Osteocyte (in vitro differentiated cells): ENCODE measurements at regions not wholly inside any gene's neighbourhood (a gene's known extent, or its start where the extent isn't known, plus 50 kb on each side); places are given as distances from the start of the nearest gene placed in this dataset.

ENCODE experiments used
- DNase-seq: peaks from one replicate; pipeline ENCODE4 v3.0.0; 2021; ENCODE audit warnings: mixed read lengths; ENCODE audit not compliant: unreplicated experiment; ENCODE audit errors: extremely low spot score
- H3K27ac Mint-ChIP-seq: one replicate; pipeline ENCODE4 v1.8.0; 2021; ENCODE audit warnings: mild to moderate bottlenecking, mixed read lengths; ENCODE audit not compliant: unreplicated experiment
- H3K27me3 Mint-ChIP-seq: one replicate; pipeline ENCODE4 v1.8.0; 2021; ENCODE audit warnings: mixed read lengths; ENCODE audit not compliant: unreplicated experiment
- H3K36me3 Mint-ChIP-seq: one replicate; pipeline ENCODE4 v1.8.0; 2021; ENCODE audit warnings: mixed read lengths; ENCODE audit not compliant: unreplicated experiment
- H3K4me1 Mint-ChIP-seq: one replicate; pipeline ENCODE4 v1.8.0; 2021; ENCODE audit warnings: mixed read lengths; ENCODE audit not compliant: unreplicated experiment
- H3K4me3 Mint-ChIP-seq: one replicate; pipeline ENCODE4 v1.8.0; 2021; ENCODE audit warnings: mild to moderate bottlenecking, moderate library complexity, mixed read lengths; ENCODE audit not compliant: unreplicated experiment
- H3K9me3 Mint-ChIP-seq: one replicate; pipeline ENCODE4 v1.8.0; 2021; ENCODE audit warnings: mixed read lengths; ENCODE audit not compliant: unreplicated experiment
- TF ChIP-seq, protein P1 (sequence below): fragments of 200-600 bp; sonication (generic); IDR thresholded peaks from 2 replicates; pipeline ENCODE4 v1.5.0; 2021; ENCODE audit warnings: antibody characterized with exemption, mild to moderate bottlenecking, moderate library complexity

DNA sequence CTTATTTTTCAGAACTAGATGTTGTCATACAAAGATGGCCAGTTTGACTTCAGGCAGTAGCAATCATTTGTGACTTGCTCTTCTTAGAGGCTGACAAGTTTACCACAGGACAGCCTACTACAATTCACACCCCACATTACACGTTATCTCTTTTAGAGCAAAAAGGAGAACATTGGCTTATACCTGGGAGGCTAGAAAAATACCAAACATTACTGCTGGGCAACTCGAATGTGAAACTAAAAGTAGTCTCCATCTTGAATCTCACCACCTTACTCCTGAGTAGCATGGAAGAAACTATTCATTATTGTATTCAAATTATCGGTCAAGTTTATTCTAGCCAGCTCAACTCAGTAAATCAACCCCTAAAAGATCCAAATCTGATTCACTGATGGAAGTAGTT is 90.7 kb upstream of the TMEM26 start:
- no peaks in the 10 kb centered on the region for H3K36me3 Mint-ChIP-seq
- no peaks in the 10 kb centered on the region for H3K4me1 Mint-ChIP-seq
- DNase-seq, result no peak
- no peak overlapping the region for H3K27ac Mint-ChIP-seq
- H3K4me3 Mint-ChIP-seq, result no peak overlapping the region
- H3K9me3 Mint-ChIP-seq, result no peaks in the 10 kb centered on the region
- H3K27me3 Mint-ChIP-seq, result peaks cover 3% of the 10 kb centered on the region
- TF ChIP-seq, protein P1, sequence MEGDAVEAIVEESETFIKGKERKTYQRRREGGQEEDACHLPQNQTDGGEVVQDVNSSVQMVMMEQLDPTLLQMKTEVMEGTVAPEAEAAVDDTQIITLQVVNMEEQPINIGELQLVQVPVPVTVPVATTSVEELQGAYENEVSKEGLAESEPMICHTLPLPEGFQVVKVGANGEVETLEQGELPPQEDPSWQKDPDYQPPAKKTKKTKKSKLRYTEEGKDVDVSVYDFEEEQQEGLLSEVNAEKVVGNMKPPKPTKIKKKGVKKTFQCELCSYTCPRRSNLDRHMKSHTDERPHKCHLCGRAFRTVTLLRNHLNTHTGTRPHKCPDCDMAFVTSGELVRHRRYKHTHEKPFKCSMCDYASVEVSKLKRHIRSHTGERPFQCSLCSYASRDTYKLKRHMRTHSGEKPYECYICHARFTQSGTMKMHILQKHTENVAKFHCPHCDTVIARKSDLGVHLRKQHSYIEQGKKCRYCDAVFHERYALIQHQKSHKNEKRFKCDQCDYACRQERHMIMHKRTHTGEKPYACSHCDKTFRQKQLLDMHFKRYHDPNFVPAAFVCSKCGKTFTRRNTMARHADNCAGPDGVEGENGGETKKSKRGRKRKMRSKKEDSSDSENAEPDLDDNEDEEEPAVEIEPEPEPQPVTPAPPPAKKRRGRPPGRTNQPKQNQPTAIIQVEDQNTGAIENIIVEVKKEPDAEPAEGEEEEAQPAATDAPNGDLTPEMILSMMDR, result no peak

DNA sequence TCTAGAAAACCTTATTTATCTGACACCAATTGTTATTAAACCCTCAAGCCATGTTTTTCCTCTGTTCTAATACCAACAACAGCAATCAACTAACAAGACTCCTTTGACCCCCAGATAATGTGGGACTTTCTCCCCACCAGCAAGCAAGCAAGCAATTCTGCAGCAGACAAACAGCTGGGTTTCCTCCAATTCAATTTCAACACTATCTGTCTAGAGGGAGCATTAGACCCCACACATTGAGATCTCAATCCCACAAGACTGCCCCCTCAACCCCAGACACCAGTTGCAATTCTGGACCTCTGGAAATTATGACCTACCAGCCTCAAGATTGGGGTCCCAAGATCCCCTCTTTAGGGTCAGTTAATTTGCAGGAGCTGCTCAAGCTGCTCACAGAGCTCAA is 89.4 kb upstream of the TMEM26 start:
- TF ChIP-seq, protein P1, result no peak
- no peak for DNase-seq
- no peak overlapping the region for H3K27ac Mint-ChIP-seq
- H3K9me3 Mint-ChIP-seq, result no peaks in the 10 kb centered on the region
- H3K36me3 Mint-ChIP-seq, result no peaks in the 10 kb centered on the region
- no peaks in the 10 kb centered on the region for H3K4me1 Mint-ChIP-seq
- no peak overlapping the region for H3K4me3 Mint-ChIP-seq
- peaks cover 5% of the 10 kb centered on the region for H3K27me3 Mint-ChIP-seq

DNA sequence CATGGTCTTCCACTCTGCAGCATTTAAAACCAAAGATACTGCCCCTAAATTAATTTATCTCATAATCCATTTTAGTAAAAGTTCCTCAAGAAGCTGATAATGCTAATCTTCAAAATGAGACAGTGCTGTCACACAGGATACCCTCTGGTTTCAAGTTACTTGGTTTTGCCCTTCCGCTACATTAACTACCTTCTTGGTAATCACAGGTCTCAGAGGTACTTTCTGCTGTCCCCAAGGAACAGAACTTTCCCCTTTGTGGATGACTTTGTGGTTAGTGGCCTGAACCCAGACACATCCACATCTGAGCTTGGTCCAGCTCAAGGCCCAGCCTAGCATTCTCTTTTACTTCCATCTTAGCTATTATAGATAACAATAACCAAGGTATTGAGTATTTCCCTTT is 88.8 kb upstream of the TMEM26 start:
- DNase-seq, result no peak
- Mint-ChIP-seq H3K27me3 (peaks cover 5% of the 10 kb centered on the region), H3K4me3 (no peak overlapping the region), H3K9me3 (no peaks in the 10 kb centered on the region), H3K4me1 (no peaks in the 10 kb centered on the region), H3K36me3 (no peaks in the 10 kb centered on the region), H3K27ac (no peak overlapping the region)
- TF ChIP-seq, protein P1, result no peak

DNA sequence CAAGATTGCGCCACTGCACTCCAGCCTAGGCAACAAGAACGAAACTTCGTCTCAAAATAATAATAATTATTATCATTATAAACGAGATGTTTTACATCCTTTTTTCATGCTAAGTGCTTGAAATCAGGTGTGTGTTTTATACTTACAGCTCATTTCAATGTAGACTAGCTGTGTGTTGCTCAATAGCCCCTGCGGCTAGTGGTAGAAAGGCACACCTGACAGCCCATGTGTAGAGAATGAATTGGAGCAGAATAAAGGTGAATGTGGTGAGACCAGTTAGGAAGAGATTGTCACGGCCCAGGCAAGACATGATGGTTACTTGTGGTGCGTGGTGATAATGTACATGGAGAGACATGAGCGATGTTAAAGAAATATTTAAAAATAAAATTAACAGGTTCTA is 86.7 kb upstream of the TMEM26 start:
- DNase-seq, result no peak
- Mint-ChIP-seq H3K4me3 (no peak overlapping the region), H3K36me3 (no peaks in the 10 kb centered on the region), H3K27me3 (peaks cover 6% of the 10 kb centered on the region), H3K9me3 (peaks cover 6% of the 10 kb centered on the region), H3K4me1 (no peaks in the 10 kb centered on the region), H3K27ac (no peak overlapping the region)
- TF ChIP-seq, protein P1, result no peak

DNA sequence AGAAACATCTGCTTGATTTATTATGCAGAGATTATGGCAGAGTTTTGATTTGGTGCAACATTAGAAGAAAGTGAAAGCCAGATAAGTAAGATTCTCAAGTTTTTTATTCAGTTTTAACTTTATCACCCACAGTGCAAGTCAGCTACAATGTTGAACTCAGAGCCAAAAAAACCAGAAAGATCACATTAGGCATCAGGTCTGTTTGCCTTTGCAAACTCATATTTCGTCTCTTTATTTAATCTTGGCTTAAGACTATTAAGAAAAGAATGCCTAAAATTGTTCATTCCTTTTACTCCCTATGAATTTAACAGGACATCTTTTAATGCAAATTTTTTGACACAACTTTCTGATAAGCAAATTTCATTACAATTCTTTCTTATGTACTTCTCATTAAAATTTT is 76.0 kb upstream of the TMEM26 start:
- no peak overlapping the region for H3K27ac Mint-ChIP-seq
- H3K36me3 Mint-ChIP-seq, result peaks cover 3% of the 10 kb centered on the region
- peaks cover 18% of the 10 kb centered on the region for H3K9me3 Mint-ChIP-seq
- H3K4me3 Mint-ChIP-seq, result no peak overlapping the region
- DNase-seq, result no peak
- H3K4me1 Mint-ChIP-seq, result peaks cover 5% of the 10 kb centered on the region
- peaks cover 18% of the 10 kb centered on the region for H3K27me3 Mint-ChIP-seq
- TF ChIP-seq, protein P1, result no peak
